ENCODE measurements at regions not wholly inside any gene's neighbourhood (a gene's known extent, or its start where the extent isn't known, plus 50 kb on each side); places are given as distances from the start of the nearest gene placed in this dataset.

- no peaks in the 10 kb centered on the region for H3K36me3 ChIP-seq (ENCODE audit: insufficient read depth, low read length)
- no peak overlapping the region for H3K4me3 ChIP-seq (ENCODE audit: low read depth, low read length, poor library complexity, severe bottlenecking)
- no peak overlapping the region for H3K4me2 ChIP-seq (ENCODE audit: low read length)
- H3K27ac ChIP-seq (ENCODE audit: low read depth, low read length, poor library complexity, severe bottlenecking), result no peak overlapping the region
- DNase-seq (ENCODE audit: low spot score), result no peak
- H3K79me2 ChIP-seq (ENCODE audit: insufficient read depth, low read depth, low read length), result no peaks in the 10 kb centered on the region
- no peaks in the 10 kb centered on the region for H3K4me1 ChIP-seq (ENCODE audit: insufficient read depth, low read length, poor library complexity, severe bottlenecking)
- 0 out of 2 replicates have a peak, but pooled peaks cover 4% of the 10 kb centered on the region for H3K9me2 ChIP-seq (ENCODE audit: insufficient read depth, low read length)
- ChIA-PET POLR2A (no interaction called here), CTCF (ENCODE audit: unreplicated experiment) (no interaction called here)
- no peak overlapping the region for H2AFZ ChIP-seq (ENCODE audit: low read length)
- TF ChIP-seq EZH2phosphoT487 (IDR thresholded peaks at IDR 0.05; ENCODE audit: borderline replicate concordance, low read depth, low read length) (no peak), CTCF (conservative IDR thresholded peaks at IDR 0.05; ENCODE audit: low read length) (no peak)
- intact Hi-C loops (cut with micrococcal nuclease; ENCODE audit: unreplicated experiment), result no loop called here
- no TSS peak for BruUV-seq (replicated peaks)
- no peaks in the 10 kb centered on the region for H3K9me3 ChIP-seq (ENCODE audit: low read length)
- H4K20me1 ChIP-seq (ENCODE audit: insufficient read depth, low read length), result no peaks in the 10 kb centered on the region
These were observed 256.8 kb upstream of the FLRT2 start for GRCh38 chr14:85273099-85273677.

- H3K4me1 ChIP-seq (ENCODE audit: insufficient read depth, low read length, poor library complexity, severe bottlenecking), result no peaks in the 10 kb centered on the region
These were observed 256.0 kb upstream of the FLRT2 start for GRCh38 chr14:85273952-85274351.

More at GRCh38 chr14:85273952-85274351, 256.0 kb upstream of the FLRT2 start:
- DNase-seq (ENCODE audit: low spot score), result no peak
- ChIA-PET POLR2A (no interaction called here), CTCF (ENCODE audit: unreplicated experiment) (no interaction called here)
- intact Hi-C loops (cut with micrococcal nuclease; ENCODE audit: unreplicated experiment), result no loop called here
- H4K20me1 ChIP-seq (ENCODE audit: insufficient read depth, low read length), result no peaks in the 10 kb centered on the region
- no peak overlapping the region for H3K27ac ChIP-seq (ENCODE audit: low read depth, low read length, poor library complexity, severe bottlenecking)
- TF ChIP-seq EZH2phosphoT487 (IDR thresholded peaks at IDR 0.05; ENCODE audit: borderline replicate concordance, low read depth, low read length) (no peak), CTCF (conservative IDR thresholded peaks at IDR 0.05; ENCODE audit: low read length) (no peak)
- H2AFZ ChIP-seq (ENCODE audit: low read length), result no peak overlapping the region
- no peak overlapping the region for H3K4me3 ChIP-seq (ENCODE audit: low read depth, low read length, poor library complexity, severe bottlenecking)
- H3K9me2 ChIP-seq (ENCODE audit: insufficient read depth, low read length), result 0 out of 2 replicates have a peak, but pooled peaks cover 4% of the 10 kb centered on the region
- H3K36me3 ChIP-seq (ENCODE audit: insufficient read depth, low read length), result no peaks in the 10 kb centered on the region
- no peaks in the 10 kb centered on the region for H3K79me2 ChIP-seq (ENCODE audit: insufficient read depth, low read depth, low read length)
- H3K9me3 ChIP-seq (ENCODE audit: low read length), result no peaks in the 10 kb centered on the region
- no TSS peak for BruUV-seq (replicated peaks)
- no peak overlapping the region for H3K4me2 ChIP-seq (ENCODE audit: low read length)

Data from OCI-LY7 (cell line).